ENCODE measurements at regions not wholly inside any gene's neighbourhood (a gene's known extent, or its start where the extent isn't known, plus 50 kb on each side); places are given as distances from the start of the nearest gene placed in this dataset.

- TF ChIP-seq CHD7 (IDR thresholded peaks at IDR 0.05; ENCODE audit: insufficient replicate concordance, low read length): no peak
- no peak for TF ChIP-seq E2F6 (IDR thresholded peaks at IDR 0.05)
- no peak for TF ChIP-seq EGR1 (IDR thresholded peaks at IDR 0.05; ENCODE audit: borderline replicate concordance, low read depth, low read length)
- TF ChIP-seq YY1 (IDR thresholded peaks at IDR 0.05; ENCODE audit: low read depth, low read length): no peak
- no peak for TF ChIP-seq POLR2AphosphoS5 (IDR thresholded peaks at IDR 0.05; ENCODE audit: low read depth, low read length)
- no peak for TF ChIP-seq USF2 (IDR thresholded peaks at IDR 0.05; ENCODE audit: low read length)
These were observed 397.6 kb upstream of the MYT1L start (continued) for GRCh38 chr2:2728635-2729034.

All from H1 (cell line).